Stimulated activated CD8-positive, alpha-beta memory T cell treated with anti-CD3 and anti-CD28 coated beads, Interleukin-12 subunit alpha, Interleukin-12 subunit beta, amount 100 ng/mL, for 1 hour (primary cell): ENCODE measurements at regions not wholly inside any gene's neighbourhood (a gene's known extent, or its start where the extent isn't known, plus 50 kb on each side); places are given as distances from the start of the nearest gene placed in this dataset.
"Not testable (repeated sequence)": the region's sequence is repeated elsewhere in the genome, so short reads cannot be mapped to it uniquely, and the experiment has no call there.

Source experiments
- DNase-seq: peaks from one replicate; pipeline ENCODE4 v3.0.0-alpha.2; 2020; ENCODE audit warnings: low read depth

DNA sequence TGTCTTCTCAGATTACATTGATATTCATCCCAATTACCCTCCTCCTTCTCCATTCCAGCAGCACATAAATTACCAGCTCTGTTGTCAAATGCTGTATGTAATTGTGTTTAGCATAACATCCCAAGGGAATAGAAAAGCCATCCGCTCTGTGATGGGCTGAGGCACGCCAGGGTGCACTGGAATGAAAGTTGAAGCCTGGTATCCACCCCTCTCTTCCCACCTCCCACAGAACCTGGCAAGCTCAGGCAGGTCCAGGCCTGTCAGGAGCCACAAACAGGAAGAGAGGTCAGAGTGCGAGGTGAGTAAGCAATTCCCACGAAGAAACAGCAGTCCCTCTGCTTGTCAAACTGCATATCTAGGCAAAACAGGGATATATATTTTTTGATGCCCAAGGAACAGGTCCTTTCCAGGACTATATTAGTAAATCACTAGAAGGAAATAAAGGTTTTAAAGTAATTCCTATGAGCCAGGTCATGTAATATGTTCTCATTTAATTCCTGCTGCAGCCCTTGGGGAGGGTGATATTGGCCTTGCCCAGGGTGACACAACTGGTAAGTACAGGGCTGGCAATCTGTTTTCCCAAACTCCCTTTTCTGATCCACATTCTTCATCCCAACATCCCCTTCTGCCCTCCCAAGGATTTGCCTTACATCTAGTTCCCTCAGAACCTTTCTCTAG, 155.6 kb upstream of the GHITM start:
- no peak for DNase-seq

DNA sequence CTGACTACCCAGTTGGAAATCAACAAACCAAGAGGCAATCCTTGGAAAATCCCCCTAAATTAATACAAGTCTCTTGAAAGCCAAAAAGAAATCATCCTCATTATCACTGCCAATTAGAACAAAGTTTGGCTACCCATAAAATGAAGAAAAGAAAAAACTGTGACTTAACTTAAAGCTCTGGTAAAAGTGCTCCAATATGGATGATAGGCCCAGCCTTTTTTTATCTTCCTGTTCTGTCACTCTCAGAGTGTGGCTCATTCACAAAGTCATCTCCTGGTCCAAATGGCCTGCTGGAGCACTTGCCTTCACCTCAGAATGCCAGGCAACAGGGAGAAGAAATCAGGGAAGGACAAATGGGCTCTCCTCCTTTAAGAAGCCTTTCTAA, 155.1 kb upstream of the GHITM start:
- no peak for DNase-seq

DNA sequence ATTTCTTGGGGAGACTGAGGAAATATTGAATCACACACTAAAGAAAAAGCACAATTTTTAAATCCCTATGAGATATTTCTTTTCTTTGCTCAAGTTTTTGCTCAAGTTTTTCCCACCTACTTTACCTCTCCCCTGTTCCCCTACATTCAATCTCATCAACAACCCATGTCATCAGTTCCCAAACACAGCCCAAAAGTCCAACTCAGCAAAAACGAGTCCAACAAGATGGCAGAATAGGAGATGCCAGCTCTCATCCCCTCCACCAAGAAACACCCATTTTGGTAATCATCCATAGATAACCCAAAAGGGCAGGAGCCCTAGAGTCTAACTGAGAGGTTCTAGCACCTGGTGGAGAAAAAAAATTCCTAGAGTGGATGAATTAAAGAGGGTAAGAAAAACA, 152.5 kb upstream of the GHITM start:
- DNase-seq, result no peak

DNA sequence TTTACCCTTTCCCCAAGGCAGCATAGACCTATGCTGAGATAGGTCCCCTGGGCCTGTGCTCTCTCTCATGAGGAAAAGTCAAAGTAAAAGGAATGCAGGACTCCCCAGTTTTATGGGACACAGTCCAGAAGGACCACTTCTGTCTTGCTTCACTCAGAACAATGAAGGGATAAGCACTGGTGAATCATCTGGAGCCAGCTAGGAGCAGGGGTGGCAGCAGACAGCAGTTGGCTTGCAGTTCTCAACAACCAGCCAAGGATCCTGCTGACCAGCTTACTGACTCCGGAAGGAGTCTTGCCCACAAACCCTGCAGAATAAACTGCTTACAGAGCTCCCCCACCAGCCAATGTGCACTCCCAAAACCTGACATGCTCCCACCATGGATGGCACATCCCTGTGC, 152.1 kb upstream of the GHITM start:
- no peak for DNase-seq

DNA sequence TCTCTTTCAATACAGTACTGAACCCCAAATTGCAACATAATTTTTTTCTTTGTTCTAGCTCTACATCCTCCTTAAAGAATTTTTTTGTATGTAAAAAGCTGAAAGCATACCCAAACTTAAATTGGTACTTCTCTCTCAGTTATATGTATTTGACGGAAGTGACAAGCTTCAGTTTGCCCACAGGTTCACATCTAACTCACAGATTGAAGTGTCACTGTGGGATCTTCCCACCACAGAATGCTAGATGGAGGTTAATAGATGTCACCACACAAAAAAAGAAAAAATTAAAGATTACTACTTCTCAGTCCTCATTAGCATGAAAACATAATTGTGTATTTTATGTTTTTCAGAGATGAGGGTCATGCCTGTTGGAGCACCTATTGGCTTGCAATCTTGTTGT, 150.9 kb upstream of the GHITM start:
- DNase-seq, result no peak

DNA sequence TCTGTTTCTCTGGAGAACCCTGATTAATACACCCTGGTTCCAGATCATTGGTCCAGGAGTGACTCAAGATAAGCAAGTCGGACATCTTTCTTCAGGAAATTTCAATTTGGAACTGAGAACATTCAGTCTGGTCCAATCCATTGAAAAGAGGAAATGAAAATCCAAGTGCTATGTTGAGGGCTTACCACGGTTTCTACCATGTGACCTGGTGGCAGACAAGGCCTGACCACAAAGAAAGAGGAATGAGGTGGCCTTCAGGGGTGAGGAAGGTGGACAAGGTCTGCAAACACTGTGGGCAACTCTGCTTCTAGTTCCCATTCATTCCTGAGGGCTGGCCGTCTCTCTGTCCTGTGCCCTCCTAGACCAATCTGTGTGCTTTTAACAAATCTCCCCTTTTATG, 149.2 kb upstream of the GHITM start:
- no peak for DNase-seq

DNA sequence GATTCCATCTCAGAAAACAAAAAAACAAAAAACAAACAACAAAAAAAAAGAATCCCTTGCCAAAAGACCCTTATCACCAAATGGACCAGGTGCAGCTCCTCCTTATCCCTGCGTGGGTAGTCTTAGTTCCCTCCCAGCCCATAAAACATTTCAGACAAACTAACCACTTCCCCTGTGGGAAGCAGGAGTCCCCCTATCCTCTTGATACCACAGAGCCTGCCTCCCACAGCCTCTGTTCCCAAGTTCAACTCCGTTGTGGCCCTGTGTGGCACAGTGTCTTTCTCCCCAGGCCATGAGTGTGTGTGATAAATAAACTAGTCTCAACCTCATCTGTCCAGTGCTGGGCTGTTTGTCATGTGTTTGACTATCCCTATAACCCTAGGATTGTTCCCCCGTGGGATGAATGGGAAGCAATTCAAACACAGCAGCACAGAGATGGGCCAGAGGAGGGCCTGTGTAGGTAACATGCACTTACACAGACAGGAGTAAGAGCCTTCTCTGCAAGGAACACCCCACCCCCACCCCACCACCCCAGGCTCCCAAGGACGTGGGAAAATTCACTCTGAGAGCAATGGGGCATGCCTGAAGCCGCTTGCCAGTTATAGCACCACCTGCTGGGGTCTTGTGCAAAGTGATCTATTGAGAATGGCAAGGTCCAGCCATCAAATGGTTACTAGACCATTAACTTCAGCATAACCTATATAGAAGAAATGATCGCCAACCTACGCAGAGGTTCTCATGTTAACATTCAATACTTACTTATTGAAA, 147.1 kb upstream of the GHITM start:
- DNase-seq, result no peak

DNA sequence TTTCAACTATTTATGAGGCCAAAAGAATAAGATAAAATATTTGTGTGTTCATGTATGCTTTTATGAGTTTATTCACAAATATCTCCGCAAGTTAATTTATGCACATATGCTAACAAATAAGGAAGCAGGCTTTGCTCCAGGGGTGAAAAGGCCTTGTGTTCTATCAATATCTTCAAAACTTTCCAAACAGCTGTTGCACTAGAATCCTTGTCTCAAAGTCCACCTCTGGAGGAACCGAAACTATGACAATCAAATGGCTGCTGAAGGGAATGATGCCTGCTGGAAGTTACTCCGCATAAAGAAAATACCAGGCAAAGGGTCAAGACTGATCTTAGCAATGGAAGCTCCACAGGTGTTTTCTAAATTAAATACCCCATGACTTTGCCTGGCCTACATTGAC, 145.0 kb upstream of the GHITM start:
- no peak for DNase-seq

DNA sequence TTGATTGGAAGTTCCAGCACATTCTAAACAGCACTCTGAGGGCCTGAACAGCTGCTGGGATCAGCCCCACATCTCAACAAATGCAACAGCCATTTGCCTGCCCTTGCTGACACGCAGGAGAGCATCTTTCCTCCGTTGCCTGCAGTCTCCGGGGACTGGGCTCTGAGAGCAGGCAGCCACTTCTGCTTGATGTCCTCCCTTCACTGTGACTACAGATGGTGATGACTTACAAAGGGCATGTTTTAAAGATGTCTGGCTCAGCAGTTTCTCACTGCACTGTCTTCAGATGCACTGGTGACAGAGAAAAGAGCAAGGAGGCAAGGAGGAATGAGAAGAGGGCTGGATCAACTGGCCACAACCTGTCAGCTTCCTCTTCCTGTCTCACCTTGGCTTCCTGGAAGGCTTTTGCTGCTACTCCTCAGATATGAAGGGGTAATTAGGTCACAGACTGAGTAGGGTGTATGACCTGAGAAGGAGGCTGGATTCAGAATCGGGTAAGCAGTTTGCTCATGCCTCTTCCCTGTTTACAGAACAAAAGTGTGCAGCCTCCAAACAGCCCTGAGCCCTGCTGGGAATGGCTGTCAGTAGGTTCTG, 143.5 kb upstream of the GHITM start:
- no peak for DNase-seq

DNA sequence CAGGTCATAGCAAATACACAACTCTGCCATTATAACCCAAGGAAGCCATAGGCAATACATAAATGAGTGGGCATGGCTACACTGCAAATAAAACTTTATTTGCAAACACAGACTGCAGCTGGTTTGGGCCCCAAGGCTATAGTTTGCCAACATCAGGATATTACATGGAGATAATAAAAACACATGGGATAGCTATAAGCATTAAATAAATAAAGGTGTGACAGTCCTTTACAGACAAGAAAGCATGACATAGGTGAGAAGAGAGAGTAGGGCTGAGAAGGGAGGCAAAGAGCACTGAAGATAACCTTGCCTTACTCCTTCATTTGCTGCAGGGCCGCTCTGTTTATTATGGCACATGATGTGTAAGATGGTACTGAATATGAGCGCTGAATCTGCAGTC, 135.1 kb upstream of the GHITM start:
- no peak for DNase-seq

DNA sequence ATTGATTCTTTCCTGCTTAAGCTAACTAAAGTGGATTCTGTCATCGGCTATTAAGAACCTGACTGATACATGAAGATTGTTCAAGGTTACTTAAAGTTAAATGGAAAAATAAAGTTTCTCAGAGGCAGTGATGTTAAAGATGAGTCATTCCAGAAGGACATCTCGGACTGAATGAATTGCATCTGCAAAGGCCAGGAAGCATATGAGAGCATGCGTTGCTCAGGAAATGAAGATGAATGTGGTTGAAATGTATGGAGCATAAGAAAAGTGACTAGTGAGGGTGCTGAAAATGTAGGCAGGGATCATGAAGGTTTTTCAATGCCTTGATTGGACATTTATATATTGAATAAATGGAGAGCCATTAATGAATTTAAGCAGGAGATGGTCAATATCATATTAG, 133.9 kb upstream of the GHITM start:
- DNase-seq, result no peak

DNA sequence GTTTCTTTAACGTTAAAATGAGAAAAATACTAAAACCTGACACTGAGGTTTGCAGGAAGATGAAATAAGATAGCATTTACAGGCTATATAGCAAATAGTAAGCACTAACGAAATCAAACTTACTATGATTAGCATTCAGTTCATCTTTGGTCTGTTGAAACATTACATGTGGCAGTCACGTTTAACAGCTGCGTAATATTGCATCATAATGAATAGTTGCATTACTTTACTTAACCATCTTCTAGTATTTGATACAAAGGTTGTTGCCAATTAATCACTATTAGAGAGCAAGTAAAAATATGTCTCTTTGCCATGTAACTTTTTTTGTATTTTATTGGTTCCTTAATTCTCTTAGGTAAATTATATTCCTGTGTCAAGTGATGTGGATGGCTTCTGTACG, 131.8 kb upstream of the GHITM start:
- no peak for DNase-seq

DNA sequence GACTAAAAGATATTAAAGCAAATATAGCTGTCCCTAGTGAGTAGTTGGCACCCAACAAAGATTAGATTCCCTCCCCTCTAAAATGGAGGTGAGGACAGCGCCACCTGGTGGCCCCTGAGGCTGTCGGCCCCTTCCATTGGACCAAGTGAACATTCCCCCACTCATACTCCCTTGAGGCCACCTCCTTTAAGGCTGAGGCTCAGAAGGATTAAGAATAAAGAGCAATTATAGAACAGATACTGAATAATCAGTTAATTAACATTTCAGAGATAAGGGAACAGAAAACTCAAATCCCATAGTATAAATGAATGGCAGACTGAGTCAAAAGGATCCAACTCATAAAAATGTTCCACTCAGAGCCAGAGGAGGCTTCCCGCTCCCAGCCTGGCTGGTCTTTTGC, 130.4 kb upstream of the GHITM start:
- DNase-seq, result no peak

DNA sequence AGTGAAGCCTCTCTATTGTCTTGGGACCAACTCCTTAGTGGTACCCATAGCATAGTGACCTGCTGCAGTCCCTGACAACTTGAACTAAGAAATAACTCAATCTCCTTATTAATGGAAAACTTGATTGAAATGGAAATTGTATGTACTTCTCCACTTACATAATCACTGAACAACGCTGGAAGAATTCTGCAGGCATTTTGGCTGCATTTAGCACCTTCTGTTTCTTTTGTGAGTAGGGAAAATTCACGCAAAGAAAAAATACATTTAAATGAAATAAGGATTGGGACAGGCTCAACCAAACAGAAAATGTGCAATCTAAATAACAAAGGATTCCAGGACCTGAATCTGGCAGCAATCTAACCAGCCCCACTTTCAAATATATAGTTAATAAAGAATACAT, 126.9 kb upstream of the GHITM start:
- DNase-seq, result no peak

DNA sequence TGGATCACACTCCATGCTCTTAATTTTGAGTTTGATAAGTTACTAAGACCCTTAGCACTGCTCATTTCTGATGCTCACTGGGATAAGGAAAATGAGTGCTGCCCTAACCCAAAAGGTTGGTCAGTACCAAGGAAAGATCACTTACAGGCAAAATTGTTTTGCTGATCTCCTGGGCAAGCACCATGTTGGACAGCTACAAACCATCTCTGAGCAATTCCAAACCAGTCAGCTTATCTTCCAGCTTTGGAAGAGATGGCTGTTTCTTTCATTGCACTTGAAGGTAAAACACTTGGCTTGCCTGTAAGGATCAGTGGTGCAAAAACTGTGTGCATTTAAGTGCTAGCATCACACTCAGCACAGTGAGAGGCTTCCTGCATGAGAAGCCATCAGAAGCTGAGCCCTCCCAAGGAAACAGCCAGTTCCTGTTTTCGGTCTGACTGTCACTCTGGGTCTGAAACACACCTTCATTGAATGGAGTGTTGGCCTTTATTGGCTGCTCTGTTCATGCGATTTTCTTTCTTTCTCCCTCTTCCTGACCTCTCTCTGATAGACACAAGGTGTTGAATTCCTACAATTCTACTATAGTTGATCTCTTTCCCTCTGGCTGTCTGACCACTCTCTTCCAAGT, 126.4 kb upstream of the GHITM start:
- no peak for DNase-seq

DNA sequence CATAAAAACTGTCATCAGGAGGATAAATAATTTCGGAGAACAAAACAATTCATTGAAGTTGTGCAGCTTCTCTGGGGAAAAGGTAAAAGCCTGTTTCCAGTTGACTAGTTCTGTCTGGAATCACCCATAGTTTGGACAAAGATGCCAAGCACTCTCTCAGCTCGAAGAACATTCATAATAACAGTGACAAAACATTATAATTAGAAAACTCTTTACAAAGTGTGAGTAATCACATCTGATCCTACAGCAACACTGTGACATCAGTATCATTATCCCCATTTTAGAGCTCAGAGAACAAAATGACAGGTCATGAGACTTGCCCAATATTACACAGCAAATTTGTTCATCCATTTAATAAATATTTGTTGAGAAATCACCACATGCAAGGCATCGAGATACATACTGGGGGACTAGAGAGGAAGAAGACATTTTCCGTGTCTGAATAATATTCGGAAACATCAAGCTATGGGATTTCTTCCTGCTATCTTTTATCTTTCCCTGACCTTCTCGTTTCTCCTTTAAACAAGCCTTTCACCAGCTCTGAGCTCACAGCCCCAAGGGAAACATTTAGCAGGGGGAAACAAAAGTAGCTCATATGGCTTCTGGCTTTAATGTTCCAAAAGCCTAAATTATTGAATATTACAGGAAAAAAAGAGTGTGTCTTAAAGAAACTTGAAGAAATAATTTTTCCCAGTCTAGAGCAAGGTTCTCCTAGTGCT, 123.3 kb upstream of the GHITM start:
- no peak for DNase-seq

DNA sequence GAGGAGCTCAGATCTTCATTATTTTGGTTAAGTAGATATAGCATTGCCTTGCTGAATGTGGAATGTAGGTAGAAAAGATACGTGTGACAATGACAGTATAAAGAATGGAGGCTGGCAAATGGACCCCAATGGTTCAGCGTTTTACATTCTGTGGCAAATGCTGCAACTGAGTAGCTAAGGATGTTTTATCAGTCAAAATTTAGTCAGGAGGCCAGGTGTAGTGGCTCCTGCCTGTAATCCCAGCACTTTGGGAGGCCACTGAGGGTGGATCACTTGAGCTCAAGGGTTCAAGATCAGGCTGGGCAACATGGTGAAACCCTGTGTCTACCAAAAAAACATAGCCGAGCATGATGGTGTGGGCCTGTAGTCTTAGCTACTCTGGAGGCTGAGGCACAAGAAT, 120.5 kb upstream of the GHITM start:
- DNase-seq, result no peak

DNA sequence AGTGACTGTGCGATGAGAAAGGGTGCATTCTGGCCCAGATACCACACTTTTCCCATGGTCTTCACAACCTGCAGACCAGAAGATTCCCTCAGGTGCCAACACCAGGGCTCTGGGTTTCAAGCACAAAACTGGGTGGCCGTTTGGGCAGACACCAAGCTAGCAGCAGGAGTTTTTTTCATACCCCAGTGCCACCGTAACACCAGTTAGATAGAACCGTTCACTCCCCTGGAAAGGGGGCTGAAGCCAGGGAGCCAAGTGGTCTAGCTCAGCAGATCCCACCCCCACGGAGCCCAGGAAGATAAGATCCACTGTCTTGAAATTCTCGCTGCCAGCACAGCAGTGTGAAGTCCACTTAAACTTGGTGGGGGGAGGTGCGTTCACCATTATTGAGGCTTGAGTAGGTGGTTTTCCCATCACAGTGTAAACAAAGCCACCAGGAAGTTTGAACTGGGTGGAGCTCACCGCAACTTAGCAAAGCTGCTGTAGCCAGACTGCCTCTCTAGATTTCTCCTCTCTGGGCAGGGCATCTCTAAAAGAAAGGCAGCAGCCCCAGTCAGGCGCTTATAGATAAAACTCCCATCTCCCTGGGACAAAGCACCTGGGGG, 119.4 kb upstream of the GHITM start:
- DNase-seq, result not testable (repeated sequence)

DNA sequence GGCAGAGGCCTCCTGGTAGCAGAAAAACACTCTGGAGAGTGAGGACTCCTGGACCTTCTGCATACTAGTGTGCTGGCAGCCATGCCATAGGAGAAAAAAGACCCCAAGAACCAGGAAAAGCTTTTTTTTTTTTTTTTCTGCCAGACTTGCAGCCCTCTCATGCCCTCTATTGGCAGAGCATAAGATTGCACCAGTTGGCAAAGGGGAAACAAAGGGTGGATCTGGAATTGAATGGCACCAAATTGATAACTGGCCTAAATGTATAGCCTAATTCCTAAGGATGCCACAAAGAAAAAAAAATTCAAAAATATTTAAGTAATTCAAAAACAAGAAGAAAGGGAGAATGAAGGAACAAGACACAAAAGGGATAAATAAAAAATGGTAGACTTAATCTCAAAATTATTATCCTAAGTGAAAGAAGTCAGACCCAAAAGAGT, 112.5 kb upstream of the GHITM start:
- no peak for DNase-seq

DNA sequence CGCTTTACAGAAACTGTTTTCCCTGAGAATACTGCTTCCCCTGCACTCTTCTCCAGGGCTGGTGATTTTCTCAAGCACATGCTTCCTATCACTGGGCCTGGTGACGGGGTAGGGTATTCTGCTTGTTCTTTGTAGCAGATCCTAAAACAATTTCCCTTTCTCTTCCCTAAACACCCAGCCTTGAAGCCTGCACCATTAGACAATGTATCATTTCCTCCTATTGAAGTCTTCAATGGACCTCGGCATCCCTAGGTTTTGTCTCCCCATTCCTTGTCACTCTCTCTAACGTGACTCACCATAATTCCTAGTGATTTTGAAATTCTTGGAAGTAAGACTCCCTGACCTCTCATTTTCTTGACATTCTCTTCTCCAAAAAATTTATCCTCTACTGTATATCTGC, 109.5 kb upstream of the GHITM start:
- DNase-seq, result no peak

DNA sequence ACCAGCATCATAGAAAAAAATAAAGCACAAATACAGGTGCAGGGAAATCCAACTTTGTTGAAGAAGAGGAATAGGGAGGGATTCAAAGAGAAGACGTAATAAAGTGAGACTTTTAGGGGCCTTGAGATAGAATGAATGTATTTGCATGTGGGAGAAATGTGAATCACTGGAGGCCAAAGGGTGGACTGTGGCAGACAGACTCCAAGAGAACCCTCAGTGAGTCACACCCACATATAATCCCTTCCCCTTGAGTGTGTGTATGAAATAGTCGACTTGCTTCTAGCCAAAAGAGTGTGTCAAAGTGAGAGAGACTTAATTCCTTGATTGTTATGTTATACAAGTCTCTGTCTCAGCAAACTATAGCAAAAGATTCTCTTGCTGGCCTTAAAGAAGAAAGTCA, 101.3 kb upstream of the GHITM start:
- DNase-seq, result no peak

DNA sequence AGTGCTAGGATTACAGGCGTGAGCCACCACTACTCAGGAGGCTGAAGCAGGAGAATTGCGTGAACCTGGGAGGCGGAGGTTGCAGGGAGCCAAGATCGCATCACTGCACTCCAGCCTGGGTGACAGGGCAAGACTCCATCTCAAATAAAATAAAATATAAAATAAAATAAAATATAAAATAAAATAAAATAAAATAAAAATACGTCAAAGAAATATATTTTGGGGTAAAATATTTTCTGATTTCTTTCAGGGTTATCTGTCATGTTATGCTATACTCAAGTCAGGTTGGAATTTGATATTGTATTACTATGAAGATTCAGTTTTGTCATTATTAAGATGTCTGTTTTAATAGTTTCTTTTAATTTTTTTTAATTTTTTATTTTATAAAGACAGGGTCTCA, 99.4 kb upstream of the GHITM start:
- no peak for DNase-seq
